Astrocyte (in vitro differentiated cells and primary cell): ENCODE measurements at regions not wholly inside any gene's neighbourhood (a gene's known extent, or its start where the extent isn't known, plus 50 kb on each side); places are given as distances from the start of the nearest gene placed in this dataset.

Source experiments
- EZH2 ChIP-seq: IDR thresholded peaks from 2 replicates; pipeline ENCODE4 v1.6.1; 2012; ENCODE audit warnings: mild to moderate bottlenecking, low read length, inconsistent platforms; ENCODE audit not compliant: insufficient read depth
- TF ChIP-seq, protein P1 (sequence below): IDR thresholded peaks from 2 replicates; pipeline ENCODE4 v1.5.1; 2011; ENCODE audit warnings: low read depth, mild to moderate bottlenecking, inconsistent platforms, low read length, moderate library complexity; ENCODE audit not compliant: insufficient read depth

DNA sequence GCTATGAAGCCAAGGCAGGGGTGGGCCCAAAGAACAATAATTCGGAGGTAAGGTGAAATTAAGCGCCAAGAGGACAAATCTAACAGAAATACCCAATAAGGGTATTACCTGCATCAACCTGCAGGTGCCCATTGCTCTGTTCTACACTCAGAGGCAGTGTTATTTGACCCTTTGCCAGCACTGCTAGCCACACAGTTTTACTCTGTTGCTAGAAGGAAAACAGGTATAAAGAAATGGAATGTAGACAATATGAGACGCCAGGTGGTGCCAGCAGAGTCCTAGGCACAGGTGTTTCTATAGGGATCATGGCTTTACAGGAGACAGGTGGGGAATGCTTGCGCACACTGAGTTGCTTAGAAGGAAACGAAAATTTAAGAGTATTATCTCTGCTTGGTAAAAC lies 201.3 kb downstream of the HTR1A start:
- TF ChIP-seq, protein P1, sequence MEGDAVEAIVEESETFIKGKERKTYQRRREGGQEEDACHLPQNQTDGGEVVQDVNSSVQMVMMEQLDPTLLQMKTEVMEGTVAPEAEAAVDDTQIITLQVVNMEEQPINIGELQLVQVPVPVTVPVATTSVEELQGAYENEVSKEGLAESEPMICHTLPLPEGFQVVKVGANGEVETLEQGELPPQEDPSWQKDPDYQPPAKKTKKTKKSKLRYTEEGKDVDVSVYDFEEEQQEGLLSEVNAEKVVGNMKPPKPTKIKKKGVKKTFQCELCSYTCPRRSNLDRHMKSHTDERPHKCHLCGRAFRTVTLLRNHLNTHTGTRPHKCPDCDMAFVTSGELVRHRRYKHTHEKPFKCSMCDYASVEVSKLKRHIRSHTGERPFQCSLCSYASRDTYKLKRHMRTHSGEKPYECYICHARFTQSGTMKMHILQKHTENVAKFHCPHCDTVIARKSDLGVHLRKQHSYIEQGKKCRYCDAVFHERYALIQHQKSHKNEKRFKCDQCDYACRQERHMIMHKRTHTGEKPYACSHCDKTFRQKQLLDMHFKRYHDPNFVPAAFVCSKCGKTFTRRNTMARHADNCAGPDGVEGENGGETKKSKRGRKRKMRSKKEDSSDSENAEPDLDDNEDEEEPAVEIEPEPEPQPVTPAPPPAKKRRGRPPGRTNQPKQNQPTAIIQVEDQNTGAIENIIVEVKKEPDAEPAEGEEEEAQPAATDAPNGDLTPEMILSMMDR: no peak
- TF ChIP-seq EZH2: no peak
